NCI-H2227 (cell line): ENCODE measurements at regions not wholly inside any gene's neighbourhood (a gene's known extent, or its start where the extent isn't known, plus 50 kb on each side); places are given as distances from the start of the nearest gene placed in this dataset.

Source experiments
- DNase-seq: peaks from one replicate; lab custom pipeline; 2025; ENCODE audit not compliant: unreplicated experiment; lab: John Stamatoyannopoulos, UW

DNA sequence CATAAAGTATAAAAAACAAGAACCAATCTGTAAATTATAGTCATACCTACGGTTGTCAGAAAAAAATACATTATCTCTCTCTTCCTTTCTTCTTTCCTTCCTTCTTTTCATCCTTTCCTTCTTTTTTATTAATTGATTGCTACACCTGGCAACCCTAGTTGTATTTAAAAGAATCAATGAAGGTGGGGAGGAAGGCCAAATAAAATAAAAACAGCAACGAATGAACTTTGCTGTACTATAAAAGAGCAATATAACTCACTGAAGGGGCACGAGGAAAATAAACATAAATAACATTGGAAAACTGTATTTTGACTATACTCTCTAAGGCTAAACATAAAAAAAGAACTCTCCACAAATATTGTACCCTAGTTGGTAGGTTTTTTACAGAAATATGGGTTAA, 898.2 kb upstream of the USP15 start:
- no peak for DNase-seq

DNA sequence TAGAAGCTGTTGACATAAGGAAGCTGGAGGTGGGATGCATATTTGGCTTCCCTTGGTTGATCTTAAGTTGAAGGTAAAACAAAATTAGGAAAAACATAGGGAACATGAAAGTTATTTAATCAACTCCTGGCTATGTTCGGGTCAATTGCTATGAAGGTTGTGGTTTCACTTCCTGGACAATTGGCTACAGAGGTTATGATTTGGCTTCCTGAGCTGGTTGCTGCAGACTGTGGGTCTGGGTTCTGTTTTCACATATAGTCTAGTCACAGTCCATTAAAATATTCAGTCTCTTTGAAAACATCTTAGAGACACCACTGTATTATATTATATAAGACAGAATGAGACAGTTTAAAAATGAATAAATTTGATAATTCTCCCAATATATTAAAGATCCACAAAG, 895.2 kb upstream of the USP15 start:
- DNase-seq = no peak

DNA sequence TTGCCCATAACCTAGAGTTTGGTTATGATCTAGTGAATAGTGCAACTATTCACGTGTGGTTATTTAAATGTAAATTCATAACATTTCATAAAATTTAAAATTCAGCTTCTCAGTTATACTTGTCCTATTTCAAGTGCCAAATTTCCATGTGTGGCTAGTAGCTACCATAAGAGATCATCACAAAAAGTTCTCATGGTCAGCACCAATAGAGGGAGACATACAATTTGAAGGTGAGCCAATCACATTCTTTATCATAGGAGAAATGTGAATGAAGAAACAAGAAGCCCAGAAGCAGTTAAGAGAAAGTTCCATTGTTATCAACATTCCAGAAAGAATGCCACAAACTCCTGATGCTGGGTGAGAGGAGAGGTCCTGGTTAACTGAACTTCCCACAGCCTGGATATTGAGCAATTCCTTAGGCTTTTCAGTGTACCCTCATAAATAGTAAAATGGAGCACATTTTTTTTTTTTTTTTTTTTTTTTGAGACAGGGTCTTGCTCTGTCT, 892.9 kb upstream of the USP15 start:
- DNase-seq = no peak

DNA sequence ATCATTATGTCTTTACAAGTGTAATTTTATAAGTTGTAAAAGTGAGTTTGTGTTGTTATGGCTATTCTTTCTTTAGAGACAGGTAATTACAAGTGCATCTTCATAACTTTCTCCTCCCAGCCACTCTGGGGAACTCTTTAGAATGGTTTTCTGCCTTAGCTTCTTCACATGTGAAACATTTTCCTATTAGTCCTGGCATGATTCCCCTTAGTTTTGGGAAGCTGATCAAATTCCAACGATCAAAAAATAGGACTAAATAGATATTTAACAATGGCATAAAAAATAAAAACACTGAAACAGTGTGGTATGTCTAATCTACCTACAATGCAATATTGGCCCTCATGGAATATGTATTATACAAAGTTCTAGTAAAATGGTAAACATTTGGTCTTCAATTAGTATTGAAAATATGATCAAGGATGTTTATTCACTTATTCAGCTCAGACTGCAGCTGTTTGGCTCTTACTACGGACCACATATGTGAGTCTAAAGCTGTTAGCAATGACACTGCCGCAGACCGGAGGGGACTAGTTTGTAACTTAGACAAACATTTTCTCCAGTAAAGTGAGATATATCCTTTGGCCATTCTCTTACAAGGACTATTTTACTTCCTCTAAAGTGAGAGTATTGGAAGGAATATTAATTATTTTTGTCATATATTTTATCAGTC, 890.8 kb upstream of the USP15 start:
- no peak for DNase-seq

DNA sequence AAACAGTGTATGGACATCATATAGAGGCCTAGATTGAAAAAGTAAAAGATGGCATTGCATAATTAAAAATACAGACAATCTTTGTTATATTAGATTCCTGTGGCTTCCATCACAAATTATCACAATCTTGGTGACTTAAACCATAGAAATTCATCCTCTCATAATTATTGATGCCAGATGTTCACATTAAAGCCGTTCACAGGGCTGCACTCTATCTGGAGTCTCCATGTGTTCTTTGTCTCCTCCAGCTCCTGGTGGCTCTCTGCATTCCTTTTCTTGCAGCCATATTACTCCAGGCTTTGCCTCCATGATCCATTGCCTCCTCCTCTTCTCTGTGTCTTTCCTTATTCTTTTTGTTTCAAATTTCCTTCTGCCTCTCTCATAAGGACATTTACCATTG, 875.7 kb upstream of the USP15 start:
- DNase-seq = no peak

DNA sequence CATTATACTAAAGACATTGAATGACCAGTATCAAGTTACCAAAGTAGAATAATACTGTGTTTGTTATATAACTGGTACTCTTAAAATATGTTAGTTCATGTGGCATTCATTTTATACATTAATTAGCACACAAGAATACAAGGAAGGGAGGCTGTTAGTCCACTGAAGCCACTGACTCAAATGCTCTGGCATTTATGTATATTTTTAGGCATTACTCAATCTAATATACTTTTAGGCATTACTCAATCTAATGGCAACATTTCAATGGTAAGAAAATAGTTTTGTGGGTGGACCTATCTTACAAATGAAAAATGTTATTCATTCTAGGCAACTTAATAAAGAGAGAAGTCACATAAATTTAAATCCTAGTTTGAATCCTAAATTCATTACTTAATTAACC, 874.4 kb upstream of the USP15 start:
- DNase-seq = no peak

DNA sequence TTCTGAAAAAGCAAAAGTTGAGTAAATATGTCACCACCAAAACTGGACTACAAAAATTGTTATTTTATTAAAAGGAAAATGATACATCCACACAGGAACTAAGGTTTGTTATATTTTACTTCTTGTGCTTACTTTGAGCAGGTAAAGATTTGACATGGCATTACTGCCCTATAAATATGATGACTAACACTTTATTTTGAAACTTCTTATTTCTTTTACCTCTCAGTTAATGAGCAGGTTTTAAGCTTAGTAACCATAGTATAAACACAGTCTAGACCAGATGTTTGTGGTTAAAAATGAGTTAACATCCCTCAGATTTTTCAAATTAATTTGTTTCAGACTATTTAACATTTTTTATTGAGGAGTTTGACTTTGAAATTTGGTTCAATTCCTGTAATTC, 862.5 kb upstream of the USP15 start:
- no peak for DNase-seq

DNA sequence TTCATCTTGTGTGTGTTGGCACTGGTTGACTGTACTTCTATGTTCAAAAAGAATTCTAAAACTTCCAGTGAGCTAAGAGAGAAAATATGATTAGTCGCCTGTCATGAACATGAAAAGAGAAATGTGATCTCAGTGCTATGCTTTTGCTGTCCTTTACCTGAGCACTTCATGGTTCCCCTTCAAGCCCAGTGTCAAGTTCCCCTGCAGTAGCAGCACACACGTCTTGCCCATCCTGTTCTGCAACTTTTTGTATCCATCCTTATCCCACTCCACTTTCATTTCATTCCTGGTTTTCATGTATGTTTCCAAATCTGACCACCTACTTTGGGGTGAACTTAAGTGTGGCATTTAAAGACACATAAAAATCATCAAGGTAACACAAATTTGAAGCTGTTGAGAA, 848.0 kb upstream of the USP15 start:
- no peak for DNase-seq

DNA sequence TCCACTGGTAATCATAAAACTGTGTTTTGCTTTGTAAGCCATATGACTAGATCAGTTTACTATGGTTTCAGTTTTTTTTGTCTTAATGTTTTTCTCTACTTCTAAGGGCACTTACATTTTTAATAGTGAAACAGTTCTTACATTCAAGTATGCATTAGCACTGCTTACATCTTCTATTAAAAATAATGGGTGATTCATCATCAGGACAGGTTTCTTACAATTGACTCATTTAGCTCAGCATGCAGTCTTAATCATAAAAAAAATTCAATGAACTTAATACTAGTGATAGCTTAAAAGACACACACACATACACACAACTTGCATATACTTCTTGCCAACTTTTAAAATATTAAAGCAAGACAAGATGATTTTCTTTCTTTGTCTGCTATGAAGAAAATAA, 845.7 kb upstream of the USP15 start:
- no peak for DNase-seq

DNA sequence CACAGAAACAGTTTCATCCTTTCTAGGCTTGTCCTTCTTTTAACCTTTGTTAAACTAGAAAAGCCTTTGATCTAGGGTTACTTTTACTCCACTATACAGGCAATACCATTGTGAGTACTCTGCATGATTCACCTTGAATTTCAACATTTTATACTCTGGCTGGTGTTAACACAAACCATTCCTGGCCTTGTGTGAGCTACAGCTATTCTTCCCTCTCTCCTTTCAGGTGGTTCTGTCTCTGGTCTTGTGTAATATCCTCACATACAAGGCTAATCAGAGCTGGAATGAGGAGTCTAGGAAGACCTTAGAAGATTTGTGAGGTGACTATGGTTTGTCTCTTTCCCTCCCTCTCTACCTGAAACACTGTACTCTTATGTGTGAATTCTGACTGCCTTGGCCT, 837.4 kb upstream of the USP15 start:
- DNase-seq = no peak

DNA sequence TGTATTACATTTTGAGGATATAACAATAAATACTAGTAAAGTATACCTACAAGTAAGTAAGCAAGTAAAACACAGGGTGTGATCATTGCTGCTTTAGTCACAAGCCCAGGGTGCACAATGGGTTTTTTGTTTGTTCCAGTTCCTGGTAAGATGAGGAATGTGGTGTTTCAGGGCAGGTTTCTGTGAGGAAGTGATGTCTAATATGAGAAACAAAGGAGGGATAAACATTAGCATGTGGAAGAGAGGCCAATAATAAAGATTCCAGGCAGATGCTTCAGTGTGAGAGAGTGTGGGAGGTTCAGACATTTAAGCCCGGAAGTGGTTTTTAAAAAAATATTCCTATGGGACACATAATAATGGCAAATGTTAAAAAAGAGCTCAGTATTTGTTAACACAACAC, 808.1 kb upstream of the USP15 start:
- no peak for DNase-seq

DNA sequence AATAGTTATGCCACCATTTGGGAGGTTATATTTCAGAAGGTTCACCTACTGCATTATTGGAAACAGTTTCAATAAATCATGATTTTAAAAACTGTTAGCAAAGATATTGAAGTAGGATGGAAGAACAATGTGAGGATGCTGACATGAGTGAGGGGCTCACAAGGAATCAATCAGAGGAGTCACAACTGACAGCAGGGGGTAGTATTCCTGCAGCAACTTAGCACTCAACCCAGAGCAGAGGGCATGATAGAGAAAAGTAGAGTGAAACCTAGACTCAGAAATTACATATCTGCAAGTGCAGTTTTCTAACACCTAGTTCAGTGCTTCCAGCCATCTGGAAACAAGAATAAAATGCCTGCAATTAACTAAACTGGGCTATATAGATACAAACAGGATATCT, 772.5 kb upstream of the USP15 start:
- no peak for DNase-seq

DNA sequence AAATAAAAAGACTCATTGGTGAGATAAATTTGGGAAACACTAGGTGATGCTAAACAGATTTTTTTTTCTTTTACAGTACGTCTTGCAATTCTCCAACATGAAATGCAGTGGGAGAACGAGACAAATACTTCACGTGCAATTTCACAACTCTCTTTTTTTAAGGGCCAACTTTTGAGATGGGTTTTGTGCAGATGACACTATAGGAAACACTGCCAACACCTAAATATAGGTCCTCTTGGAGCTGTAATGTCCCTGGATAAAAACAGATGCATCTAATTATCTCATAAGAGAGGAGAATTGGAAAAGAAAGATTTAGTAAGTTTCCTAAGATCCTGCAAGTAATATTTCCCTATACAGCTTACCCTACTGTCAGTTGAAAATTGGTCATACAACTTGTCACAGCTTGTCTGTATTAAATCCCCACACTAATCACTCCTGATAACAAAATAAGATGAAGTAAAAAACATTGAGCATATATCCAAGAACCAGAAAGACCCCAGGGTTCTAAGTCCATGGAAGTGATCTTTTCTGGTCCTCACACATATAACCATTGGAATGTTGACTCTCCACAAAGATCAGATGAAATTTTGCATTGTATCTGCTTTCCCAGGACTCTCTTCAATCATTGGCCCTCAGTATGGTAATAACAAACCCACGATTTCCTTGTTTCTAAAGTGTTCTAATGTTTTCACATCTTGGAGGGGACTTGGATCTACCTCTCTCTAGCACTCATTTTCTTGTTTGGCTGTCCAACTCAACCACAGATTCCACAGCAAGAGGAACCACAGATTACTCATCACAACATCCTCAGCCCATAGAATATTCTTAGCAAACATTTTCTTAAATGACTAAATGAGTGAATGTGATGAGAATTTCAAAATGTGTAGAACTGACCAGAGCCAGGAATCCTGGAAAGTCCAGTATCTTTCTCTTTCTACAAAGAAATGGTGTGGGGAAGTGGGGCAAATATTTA, 769.4 kb upstream of the USP15 start:
- DNase-seq = no peak

DNA sequence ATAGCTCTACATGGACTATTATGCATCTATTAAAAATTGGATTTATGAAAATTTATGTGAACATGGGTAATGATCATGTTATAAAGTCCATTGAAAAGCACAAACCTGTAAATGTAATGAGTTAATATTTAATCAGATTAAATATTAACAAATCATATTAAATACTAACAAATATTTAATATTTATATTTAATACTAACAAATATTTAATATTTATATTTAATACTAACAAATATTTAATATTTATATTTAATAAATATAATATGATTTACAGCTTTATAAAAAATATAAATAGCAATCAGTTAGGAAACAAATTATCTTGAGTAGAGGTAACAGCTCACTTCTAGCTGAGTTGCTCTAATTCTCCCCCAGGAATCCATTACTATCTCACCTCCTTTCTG, 758.0 kb upstream of the USP15 start:
- no peak for DNase-seq

DNA sequence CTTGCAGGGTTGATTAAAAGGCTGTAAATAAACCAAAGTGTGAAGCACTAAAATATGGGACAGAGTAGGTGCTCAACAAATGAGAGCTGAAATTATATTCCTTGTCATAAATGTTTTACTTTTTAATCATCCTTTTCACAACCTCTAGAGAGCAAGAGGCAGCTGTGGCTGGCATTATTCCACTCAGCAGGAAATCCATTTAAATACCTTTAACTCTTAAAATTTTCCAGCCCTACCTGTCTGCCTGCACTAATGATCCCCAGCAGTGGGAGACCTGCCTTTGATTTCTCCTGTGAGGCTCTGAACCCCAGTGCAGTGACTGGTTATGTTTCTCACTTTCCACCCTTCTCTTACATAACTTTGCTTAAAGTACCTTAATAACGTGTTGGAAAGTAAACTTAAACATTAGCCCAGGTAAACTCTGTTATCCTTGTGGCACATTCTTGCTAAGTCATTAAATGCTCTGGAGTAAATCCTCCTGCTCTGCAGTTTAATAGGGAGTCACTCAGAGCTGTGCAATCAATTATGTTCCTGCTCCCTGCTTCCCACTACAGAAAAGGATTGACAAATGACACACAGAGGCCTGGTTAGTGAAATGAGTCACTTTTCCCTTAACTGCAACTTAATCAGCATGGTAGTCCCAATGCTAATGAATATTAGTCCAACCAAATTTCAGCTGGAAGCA, 755.7 kb upstream of the USP15 start:
- no peak for DNase-seq

DNA sequence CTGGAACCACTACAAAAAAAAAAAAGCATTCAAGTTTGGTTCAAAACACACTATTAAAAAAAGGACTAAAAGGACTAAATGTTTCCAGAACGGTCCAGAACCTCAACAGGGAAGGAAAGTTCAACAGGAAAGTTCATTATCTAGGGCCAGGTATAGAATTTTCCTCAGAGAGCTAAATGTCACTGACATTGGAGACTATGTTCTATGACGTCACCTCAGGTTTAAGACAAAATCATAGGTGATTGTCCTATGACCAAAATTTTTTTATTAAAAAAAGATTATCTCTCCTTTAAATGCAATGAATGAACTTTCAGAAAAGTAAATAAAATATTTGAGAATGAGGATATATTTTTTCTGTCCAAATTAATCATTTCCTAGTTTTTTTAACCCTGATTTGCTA, 746.7 kb upstream of the USP15 start:
- no peak for DNase-seq

DNA sequence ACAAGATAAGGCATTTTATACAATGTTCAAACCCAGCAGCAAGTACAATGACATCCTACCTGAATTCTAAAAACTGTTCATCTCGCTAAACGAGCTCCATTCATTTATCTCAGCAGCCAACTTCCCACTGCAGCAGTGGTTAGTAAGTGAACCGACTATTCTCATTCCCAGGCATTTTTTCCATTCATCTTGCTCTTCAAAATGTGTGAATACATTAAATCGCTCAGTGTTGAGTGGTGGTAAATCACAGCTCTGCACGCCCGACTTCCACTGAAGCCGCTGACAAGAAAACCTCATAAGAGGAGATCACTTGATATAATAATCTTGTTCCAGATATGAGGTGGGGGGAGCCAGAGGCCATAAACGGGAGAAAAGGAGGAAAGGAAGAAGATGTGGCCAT, 746.2 kb upstream of the USP15 start:
- no peak for DNase-seq

DNA sequence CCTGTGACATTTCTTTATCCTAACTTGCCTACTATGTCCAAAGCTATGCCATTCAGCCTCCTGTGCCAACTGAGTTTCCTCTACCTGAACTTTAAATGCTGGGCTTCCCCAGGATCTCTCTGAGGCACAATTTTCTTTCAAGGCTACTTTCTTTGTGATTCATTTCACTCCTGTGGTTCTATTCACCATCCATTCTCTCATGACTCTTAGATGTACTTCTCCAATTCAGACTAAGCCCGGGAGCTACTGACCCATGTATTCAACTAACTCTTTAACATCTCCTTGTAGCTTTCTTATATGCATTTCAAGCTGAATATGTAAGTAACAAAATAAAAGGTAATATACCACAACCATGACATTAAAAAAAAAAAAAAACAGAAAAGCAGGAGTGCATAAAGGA, 738.9 kb upstream of the USP15 start:
- no peak for DNase-seq

DNA sequence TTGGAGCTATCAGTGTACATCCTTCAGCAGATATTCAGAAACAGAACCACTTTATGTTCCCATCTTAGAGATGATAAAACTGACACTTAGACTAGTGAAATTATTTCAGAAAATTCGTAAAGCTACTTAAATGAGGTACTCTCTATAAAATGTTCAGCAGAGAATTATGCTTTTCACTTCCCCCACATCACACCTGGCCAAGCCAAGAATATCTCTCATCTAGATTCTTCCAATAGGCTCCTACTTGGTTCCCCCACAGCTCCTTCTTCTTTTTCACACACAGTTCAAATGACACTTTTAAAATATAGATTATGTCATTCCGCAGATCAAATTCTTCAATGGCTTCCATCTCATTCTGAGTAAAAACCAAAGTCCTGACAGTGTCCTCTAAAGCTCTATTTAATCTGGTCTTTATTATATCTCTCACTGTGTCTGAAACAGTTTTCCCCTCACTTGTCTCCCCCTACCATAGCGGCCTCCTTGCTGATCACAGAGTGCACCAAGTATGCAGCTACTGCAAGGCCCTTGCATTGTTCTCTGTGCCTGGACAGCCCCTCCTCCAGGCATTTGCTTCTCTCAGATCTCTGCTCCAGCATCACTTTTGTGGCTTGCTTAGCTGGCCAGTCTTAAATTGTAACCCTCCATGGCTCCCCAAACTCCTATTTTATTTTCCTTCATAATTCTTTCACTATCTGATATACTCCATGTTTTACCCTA, 736.8 kb upstream of the USP15 start:
- no peak for DNase-seq

DNA sequence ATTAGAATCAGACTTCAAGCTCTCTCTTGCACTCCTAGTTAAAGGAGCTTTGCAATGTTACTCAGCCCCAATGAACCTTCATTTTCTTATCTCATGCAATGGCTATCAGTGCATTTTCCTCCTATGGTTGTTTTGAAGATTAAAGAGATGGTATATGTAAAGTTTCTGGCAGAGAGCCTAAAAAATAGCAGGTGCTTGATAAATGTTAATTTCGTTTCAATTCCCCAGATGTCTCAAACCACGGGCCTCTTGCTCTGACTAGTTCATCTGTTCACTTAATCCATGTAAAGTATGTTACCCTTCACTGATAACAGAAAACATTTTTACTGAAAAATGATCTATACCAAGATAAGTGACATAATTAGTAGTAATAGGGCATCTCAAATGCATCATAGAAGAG, 735.4 kb upstream of the USP15 start:
- no peak for DNase-seq

DNA sequence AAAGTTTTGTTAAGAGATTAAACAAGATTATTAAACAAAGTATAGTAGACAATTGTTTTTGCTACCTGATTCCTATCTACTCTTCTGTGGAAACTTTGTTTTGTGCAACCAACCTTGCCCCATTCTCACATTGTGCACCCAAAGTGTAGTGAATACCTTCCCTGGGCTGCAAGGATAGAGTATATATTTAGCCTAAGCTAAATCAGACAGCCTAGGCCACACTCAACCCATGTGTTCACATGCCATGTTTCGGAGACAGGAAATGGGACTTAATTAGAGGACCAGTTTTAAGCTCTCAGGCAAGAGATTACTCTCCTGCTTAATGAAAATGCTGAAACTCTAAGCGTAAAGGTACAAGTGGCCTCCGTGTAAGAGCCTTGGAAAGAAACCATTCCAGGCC, 734.9 kb upstream of the USP15 start:
- DNase-seq = no peak
